22Rv1 (cell line): ENCODE measurements at regions not wholly inside any gene's neighbourhood (a gene's known extent, or its start where the extent isn't known, plus 50 kb on each side); places are given as distances from the start of the nearest gene placed in this dataset.

Experiments used
- ZFX ChIP-seq: fragments of 450-650 bp; IDR thresholded peaks from 2 replicates; pipeline ENCODE4 v1.6.1; 2017; ENCODE audit warnings: antibody characterized with exemption, borderline replicate concordance
- TF ChIP-seq, protein P1 (sequence below): fragments of 450-650 bp; IDR thresholded peaks from 2 replicates; pipeline ENCODE4 v1.5.1; 2017; ENCODE audit warnings: mild to moderate bottlenecking

DNA sequence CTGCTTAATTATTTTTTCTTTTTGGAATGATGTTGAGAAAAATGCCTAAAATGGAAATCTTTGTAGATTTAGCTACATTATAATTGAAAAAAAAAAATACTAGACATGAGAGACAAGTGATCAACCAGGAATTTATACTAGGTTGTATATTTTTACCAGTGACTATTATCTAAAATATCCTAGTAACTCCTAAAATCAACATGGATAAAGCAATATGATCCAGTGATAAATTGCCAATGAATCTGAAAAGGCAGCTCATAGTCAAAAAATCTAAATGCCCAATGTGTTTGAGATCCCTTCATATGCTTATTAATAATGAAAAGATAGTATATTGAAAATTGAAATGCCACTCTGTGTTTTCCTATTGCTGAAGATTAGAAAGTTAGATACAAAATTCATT lies 778.2 kb downstream of the MTRR start:
- TF ChIP-seq, protein P1, sequence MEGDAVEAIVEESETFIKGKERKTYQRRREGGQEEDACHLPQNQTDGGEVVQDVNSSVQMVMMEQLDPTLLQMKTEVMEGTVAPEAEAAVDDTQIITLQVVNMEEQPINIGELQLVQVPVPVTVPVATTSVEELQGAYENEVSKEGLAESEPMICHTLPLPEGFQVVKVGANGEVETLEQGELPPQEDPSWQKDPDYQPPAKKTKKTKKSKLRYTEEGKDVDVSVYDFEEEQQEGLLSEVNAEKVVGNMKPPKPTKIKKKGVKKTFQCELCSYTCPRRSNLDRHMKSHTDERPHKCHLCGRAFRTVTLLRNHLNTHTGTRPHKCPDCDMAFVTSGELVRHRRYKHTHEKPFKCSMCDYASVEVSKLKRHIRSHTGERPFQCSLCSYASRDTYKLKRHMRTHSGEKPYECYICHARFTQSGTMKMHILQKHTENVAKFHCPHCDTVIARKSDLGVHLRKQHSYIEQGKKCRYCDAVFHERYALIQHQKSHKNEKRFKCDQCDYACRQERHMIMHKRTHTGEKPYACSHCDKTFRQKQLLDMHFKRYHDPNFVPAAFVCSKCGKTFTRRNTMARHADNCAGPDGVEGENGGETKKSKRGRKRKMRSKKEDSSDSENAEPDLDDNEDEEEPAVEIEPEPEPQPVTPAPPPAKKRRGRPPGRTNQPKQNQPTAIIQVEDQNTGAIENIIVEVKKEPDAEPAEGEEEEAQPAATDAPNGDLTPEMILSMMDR = no peak
- no peak for TF ChIP-seq ZFX
